Panc1 (cell line): ENCODE measurements at regions not wholly inside any gene's neighbourhood (a gene's known extent, or its start where the extent isn't known, plus 50 kb on each side); places are given as distances from the start of the nearest gene placed in this dataset.

Source experiments
- CTCF ChIP-seq: fragments of 450-650 bp; IDR thresholded peaks from 2 replicates; pipeline ENCODE4 v1.5.1; 2017; ENCODE audit warnings: mild to moderate bottlenecking
- POLR2AphosphoS5 ChIP-seq: IDR thresholded peaks from 2 replicates; pipeline ENCODE4 v1.6.1; 2012; ENCODE audit warnings: mild to moderate bottlenecking, low read depth, low read length, moderate library complexity
- TF ChIP-seq, protein P1 (sequence below), 2 experiments: IDR thresholded peaks; 2 replicates each; pipeline ENCODE4 v1.6.1; 2011 to 2012; ENCODE audit warnings: low read depth in 2 of 2, control low read depth in 1 of 2, low read length in 1 of 2, mild to moderate bottlenecking in 1 of 2, moderate library complexity in 1 of 2; ENCODE audit not compliant: insufficient read depth in 1 of 2

DNA sequence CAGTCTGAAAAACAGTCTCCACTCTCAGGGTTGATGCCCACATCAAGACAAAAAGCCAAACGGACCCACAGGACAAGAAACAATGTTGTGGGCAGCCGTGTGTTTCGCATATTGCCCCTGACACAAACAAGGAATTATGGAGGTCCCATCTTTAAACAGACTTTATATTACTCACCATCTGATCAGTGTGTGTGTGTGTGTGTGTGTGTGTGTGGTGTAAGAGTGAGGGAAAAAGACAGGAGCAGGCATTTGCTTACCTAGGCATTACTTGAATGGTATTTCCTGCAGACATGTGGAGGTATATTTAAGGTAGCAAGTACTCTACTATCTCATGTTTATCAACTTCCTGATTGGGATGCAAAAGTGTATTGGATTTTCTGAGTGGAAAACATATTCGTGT lies 136.3 kb downstream of the TMCO5A start:
- TF ChIP-seq, protein P1, sequence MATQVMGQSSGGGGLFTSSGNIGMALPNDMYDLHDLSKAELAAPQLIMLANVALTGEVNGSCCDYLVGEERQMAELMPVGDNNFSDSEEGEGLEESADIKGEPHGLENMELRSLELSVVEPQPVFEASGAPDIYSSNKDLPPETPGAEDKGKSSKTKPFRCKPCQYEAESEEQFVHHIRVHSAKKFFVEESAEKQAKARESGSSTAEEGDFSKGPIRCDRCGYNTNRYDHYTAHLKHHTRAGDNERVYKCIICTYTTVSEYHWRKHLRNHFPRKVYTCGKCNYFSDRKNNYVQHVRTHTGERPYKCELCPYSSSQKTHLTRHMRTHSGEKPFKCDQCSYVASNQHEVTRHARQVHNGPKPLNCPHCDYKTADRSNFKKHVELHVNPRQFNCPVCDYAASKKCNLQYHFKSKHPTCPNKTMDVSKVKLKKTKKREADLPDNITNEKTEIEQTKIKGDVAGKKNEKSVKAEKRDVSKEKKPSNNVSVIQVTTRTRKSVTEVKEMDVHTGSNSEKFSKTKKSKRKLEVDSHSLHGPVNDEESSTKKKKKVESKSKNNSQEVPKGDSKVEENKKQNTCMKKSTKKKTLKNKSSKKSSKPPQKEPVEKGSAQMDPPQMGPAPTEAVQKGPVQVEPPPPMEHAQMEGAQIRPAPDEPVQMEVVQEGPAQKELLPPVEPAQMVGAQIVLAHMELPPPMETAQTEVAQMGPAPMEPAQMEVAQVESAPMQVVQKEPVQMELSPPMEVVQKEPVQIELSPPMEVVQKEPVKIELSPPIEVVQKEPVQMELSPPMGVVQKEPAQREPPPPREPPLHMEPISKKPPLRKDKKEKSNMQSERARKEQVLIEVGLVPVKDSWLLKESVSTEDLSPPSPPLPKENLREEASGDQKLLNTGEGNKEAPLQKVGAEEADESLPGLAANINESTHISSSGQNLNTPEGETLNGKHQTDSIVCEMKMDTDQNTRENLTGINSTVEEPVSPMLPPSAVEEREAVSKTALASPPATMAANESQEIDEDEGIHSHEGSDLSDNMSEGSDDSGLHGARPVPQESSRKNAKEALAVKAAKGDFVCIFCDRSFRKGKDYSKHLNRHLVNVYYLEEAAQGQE (IDR thresholded peaks at IDR 0.05; ENCODE audit: insufficient read depth in 1 of 2, low read depth in 2 of 2, low read length in 1 of 2), result no peak
- TF ChIP-seq CTCF (no peak), POLR2AphosphoS5 (no peak)
